PFSK-1 (cell line): ENCODE measurements at regions not wholly inside any gene's neighbourhood (a gene's known extent, or its start where the extent isn't known, plus 50 kb on each side); places are given as distances from the start of the nearest gene placed in this dataset.

Experiments
- FOXP2 ChIP-seq: optimal IDR thresholded peaks from 2 replicates; pipeline ENCODE3; 2011; ENCODE audit warnings: borderline replicate concordance, control low read depth, inconsistent platforms; ENCODE audit not compliant: insufficient read depth; ENCODE audit errors: extremely low read length, extremely low read depth
- POLR2AphosphoS5 ChIP-seq: IDR thresholded peaks from 2 replicates; pipeline ENCODE4 v1.6.1; 2012; ENCODE audit warnings: low read depth, mild to moderate bottlenecking, control low read depth, low read length, moderate library complexity
- SIN3A ChIP-seq: IDR thresholded peaks from 2 replicates; pipeline ENCODE4 v1.6.1; 2012; ENCODE audit warnings: mild to moderate bottlenecking, low read length, moderate library complexity, borderline replicate concordance; ENCODE audit not compliant: insufficient read depth
- TAF1 ChIP-seq: IDR thresholded peaks from 2 replicates; pipeline ENCODE4 v1.6.1; 2012; ENCODE audit warnings: low read length, control low read depth, borderline replicate concordance; ENCODE audit not compliant: insufficient read depth
- TF ChIP-seq, protein P1 (sequence below), 2 experiments: IDR thresholded peaks; 2 replicates each; pipeline versions ENCODE4 v1.6.1 to v1.8.0; 2011 to 2012; ENCODE audit warnings: low read depth in 2 of 2, low read length in 2 of 2, control low read depth in 1 of 2, inconsistent platforms in 1 of 2, mild to moderate bottlenecking in 1 of 2, moderate library complexity in 1 of 2; ENCODE audit not compliant: insufficient read depth in 1 of 2

GRCh38 chr4:35793045-35793722 lies 451.1 kb downstream of the ARAP2 start:
- TF ChIP-seq TAF1: no peak
- TF ChIP-seq FOXP2: no peak
- TF ChIP-seq SIN3A: no peak
- TF ChIP-seq, protein P1, sequence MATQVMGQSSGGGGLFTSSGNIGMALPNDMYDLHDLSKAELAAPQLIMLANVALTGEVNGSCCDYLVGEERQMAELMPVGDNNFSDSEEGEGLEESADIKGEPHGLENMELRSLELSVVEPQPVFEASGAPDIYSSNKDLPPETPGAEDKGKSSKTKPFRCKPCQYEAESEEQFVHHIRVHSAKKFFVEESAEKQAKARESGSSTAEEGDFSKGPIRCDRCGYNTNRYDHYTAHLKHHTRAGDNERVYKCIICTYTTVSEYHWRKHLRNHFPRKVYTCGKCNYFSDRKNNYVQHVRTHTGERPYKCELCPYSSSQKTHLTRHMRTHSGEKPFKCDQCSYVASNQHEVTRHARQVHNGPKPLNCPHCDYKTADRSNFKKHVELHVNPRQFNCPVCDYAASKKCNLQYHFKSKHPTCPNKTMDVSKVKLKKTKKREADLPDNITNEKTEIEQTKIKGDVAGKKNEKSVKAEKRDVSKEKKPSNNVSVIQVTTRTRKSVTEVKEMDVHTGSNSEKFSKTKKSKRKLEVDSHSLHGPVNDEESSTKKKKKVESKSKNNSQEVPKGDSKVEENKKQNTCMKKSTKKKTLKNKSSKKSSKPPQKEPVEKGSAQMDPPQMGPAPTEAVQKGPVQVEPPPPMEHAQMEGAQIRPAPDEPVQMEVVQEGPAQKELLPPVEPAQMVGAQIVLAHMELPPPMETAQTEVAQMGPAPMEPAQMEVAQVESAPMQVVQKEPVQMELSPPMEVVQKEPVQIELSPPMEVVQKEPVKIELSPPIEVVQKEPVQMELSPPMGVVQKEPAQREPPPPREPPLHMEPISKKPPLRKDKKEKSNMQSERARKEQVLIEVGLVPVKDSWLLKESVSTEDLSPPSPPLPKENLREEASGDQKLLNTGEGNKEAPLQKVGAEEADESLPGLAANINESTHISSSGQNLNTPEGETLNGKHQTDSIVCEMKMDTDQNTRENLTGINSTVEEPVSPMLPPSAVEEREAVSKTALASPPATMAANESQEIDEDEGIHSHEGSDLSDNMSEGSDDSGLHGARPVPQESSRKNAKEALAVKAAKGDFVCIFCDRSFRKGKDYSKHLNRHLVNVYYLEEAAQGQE (IDR thresholded peaks at IDR 0.05; ENCODE audit: insufficient read depth in 1 of 2, low read depth in 2 of 2, low read length in 2 of 2): no peak
- no peak for TF ChIP-seq POLR2AphosphoS5
